PC-9 (cell line): ENCODE measurements at regions not wholly inside any gene's neighbourhood (a gene's known extent, or its start where the extent isn't known, plus 50 kb on each side); places are given as distances from the start of the nearest gene placed in this dataset.

ENCODE experiments used
- BruUV-seq: library from RNA; stranded (reverse); fragments of 400-500 nt; replicated peaks from 2 replicates; lab custom pipeline; 2021; lab: Mats Ljungman, UMichigan
- CTCF ChIA-PET: fragments of 300-600 bp; sonication (Branson Sonifier 250); formaldehyde crosslinking; loops from one replicate; lab custom pipeline; 2022; ENCODE audit warnings: antibody characterized with exemption; lab: Charles Lee
- POLR2A ChIA-PET: fragments of 300-600 bp; sonication (Branson Sonifier 250); formaldehyde crosslinking; loops from one replicate; lab custom pipeline; 2022; ENCODE audit warnings: antibody characterized with exemption; ENCODE audit not compliant: unreplicated experiment; lab: Charles Lee
- DNase-seq, 2 experiments: peaks; one replicate each; pipeline versions ENCODE4 v3.0.0 to v3.0.0-alpha.2; 2015 to 2022; ENCODE audit warnings: mixed read lengths in 1 of 2
- H2AFZ ChIP-seq: fragments of 200-600 bp; sonication (generic); 2 replicates; pipeline ENCODE4 v1.8.1; 2017; ENCODE audit warnings: antibody characterized with exemption
- H3F3A ChIP-seq: fragments of 200-600 bp; sonication (generic); 2 replicates; pipeline ENCODE4 v1.8.1; 2017; ENCODE audit warnings: antibody characterized with exemption, mild to moderate bottlenecking, low read depth; ENCODE audit not compliant: insufficient read depth
- H3K27ac ChIP-seq: fragments of 200-600 bp; sonication (generic); 2 replicates; pipeline ENCODE4 v1.6.1; 2016; ENCODE audit warnings: mixed run types
- H3K27me3 ChIP-seq: fragments of 200-600 bp; sonication (generic); 2 replicates; pipeline ENCODE4 v1.6.1; 2016; ENCODE audit warnings: low read depth, mixed run types; ENCODE audit not compliant: insufficient read depth
- H3K36me3 ChIP-seq: fragments of 200-600 bp; sonication (generic); 2 replicates; pipeline ENCODE4 v1.6.1; 2016; ENCODE audit warnings: low read depth, mixed run types
- H3K4me1 ChIP-seq: fragments of 200-600 bp; sonication (generic); replicated peaks from 2 replicates; pipeline ENCODE4 v1.6.1; 2016; ENCODE audit warnings: mixed run types; ENCODE audit not compliant: insufficient read depth
- H3K4me2 ChIP-seq: fragments of 200-600 bp; sonication (generic); 2 replicates; pipeline ENCODE4 v1.6.1; 2017; ENCODE audit warnings: mixed run types
- H3K4me3 ChIP-seq: fragments of 200-600 bp; sonication (generic); 2 replicates; pipeline ENCODE4 v1.6.1; 2016; ENCODE audit warnings: mixed run types
- H3K79me2 ChIP-seq: fragments of 200-600 bp; sonication (generic); 2 replicates; pipeline ENCODE4 v1.6.1; 2017; ENCODE audit warnings: low read depth, mixed run types
- H3K9me2 ChIP-seq: fragments of 200-600 bp; sonication (generic); 2 replicates; pipeline ENCODE4 v1.8.1; 2017; ENCODE audit warnings: mild to moderate bottlenecking; ENCODE audit not compliant: insufficient read depth
- H3K9me3 ChIP-seq: fragments of 200-600 bp; sonication (generic); 2 replicates; pipeline ENCODE4 v1.8.1; 2016; ENCODE audit warnings: low read depth; ENCODE audit not compliant: insufficient read depth
- H4K20me1 ChIP-seq: fragments of 200-600 bp; sonication (generic); 2 replicates; pipeline ENCODE4 v1.8.1; 2017; ENCODE audit not compliant: insufficient read depth
- CTCF ChIP-seq: fragments of 200-600 bp; sonication (generic); conservative IDR thresholded peaks from 2 replicates; pipeline ENCODE4 v1.6.1; 2017; ENCODE audit warnings: mixed run types, antibody characterized with exemption, mild to moderate bottlenecking, moderate library complexity
- EZH2 ChIP-seq: fragments of 200-600 bp; sonication (generic); IDR thresholded peaks from 2 replicates; pipeline ENCODE4 v1.8.0; 2017; ENCODE audit warnings: antibody characterized with exemption, low read depth
- intact Hi-C: fragments of 100-400 bp; cut with micrococcal nuclease; formaldehyde crosslinking; loops from one replicate; pipeline ENCODE4 v1.10.0; 2022; ENCODE audit not compliant: unreplicated experiment

- TF ChIP-seq EZH2 (no peak), CTCF (no peak)
- no peak overlapping the region for H3K27ac ChIP-seq
- no peak overlapping the region for H2AFZ ChIP-seq
Observed at GRCh38 chr5:175388531-175388930, 55.5 kb downstream of the DRD1 start.

GRCh38 chr5:175387144-175387543, 56.8 kb downstream of the DRD1 start:
- H3F3A ChIP-seq = no peaks in the 10 kb centered on the region
- POLR2A ChIA-PET = interaction anchor here (0.6 kb wide), 1 partner anchor 702 kb away, joined by 3 read pairs; no protein-coding TSS in a partner anchor
- H3K27ac ChIP-seq = no peak overlapping the region
- 0 out of 2 replicates have a peak, but pooled peaks cover 6% of the 10 kb centered on the region for H3K27me3 ChIP-seq
- TF ChIP-seq EZH2 = no peak
- TF ChIP-seq CTCF = no peak
- H3K36me3 ChIP-seq = no peaks in the 10 kb centered on the region
- no TSS peak for BruUV-seq
- CTCF ChIA-PET = no interaction called here
- H2AFZ ChIP-seq = no peak overlapping the region
- no peaks in the 10 kb centered on the region for H3K9me3 ChIP-seq
- H4K20me1 ChIP-seq = no peaks in the 10 kb centered on the region
- H3K9me2 ChIP-seq = no peaks in the 10 kb centered on the region; the same call in 1 of the 2 replicates
- intact Hi-C loops = no loop called here
- no peaks in the 10 kb centered on the region for H3K4me1 ChIP-seq
- H3K4me2 ChIP-seq = no peak overlapping the region
- H3K4me3 ChIP-seq = no peak overlapping the region
- no peaks in the 10 kb centered on the region for H3K79me2 ChIP-seq
- no peak for DNase-seq

More at GRCh38 chr5:175388531-175388930, 55.5 kb downstream of the DRD1 start:
- Histone ChIP-seq H3K4me1 (no peaks in the 10 kb centered on the region), H3K27me3 (peaks cover 6% of the 10 kb centered on the region; the same call in 1 of the 2 replicates), H4K20me1 (no peaks in the 10 kb centered on the region), H3F3A (no peaks in the 10 kb centered on the region), H3K9me3 (no peaks in the 10 kb centered on the region), H3K4me3 (no peak overlapping the region), H3K4me2 (no peak overlapping the region), H3K79me2 (no peaks in the 10 kb centered on the region), H3K9me2 (no peaks in the 10 kb centered on the region), H3K36me3 (no peaks in the 10 kb centered on the region)
- intact Hi-C loops = no loop called here
- ChIA-PET POLR2A (no interaction called here), CTCF (no interaction called here)
- no peak for DNase-seq
- BruUV-seq = no TSS peak

GRCh38 chr5:175386526-175386925, 57.5 kb downstream of the DRD1 start:
- BruUV-seq = no TSS peak
- Histone ChIP-seq H3K4me2 (no peak overlapping the region), H3K9me3 (no peaks in the 10 kb centered on the region), H2AFZ (no peak overlapping the region), H3K27ac (no peak overlapping the region), H3K79me2 (no peaks in the 10 kb centered on the region), H3K4me1 (no peaks in the 10 kb centered on the region), H3K36me3 (no peaks in the 10 kb centered on the region), H3K4me3 (no peak overlapping the region), H3K27me3 (0 out of 2 replicates have a peak, but pooled peaks cover 6% of the 10 kb centered on the region), H3K9me2 (no peaks in the 10 kb centered on the region; the same call in 1 of the 2 replicates), H3F3A (no peaks in the 10 kb centered on the region), H4K20me1 (no peaks in the 10 kb centered on the region)
- TF ChIP-seq CTCF = no peak
- TF ChIP-seq EZH2 = no peak
- intact Hi-C loops = no loop called here
- POLR2A ChIA-PET = interaction anchor here (0.6 kb wide), 1 partner anchor 701 kb away, joined by 3 read pairs; no protein-coding TSS in a partner anchor
- CTCF ChIA-PET = no interaction called here
- no peak for DNase-seq
